GM23248 (cell line): ENCODE measurements at regions not wholly inside any gene's neighbourhood (a gene's known extent, or its start where the extent isn't known, plus 50 kb on each side); places are given as distances from the start of the nearest gene placed in this dataset.

ENCODE experiments used
- DNase-seq: peaks from one replicate; pipeline ENCODE4 v3.0.0-alpha.2; 2015
- H2AFZ ChIP-seq: fragments of 200-600 bp; sonication (generic); 2 replicates; pipeline ENCODE4 v1.6.1; 2016; ENCODE audit warnings: antibody characterized with exemption
- H3F3A ChIP-seq: fragments of 200-600 bp; sonication (generic); 2 replicates; pipeline ENCODE4 v1.6.1; 2016; ENCODE audit warnings: mild to moderate bottlenecking, antibody characterized with exemption, mixed run types; ENCODE audit not compliant: insufficient read depth
- H3K27ac ChIP-seq: fragments of 200-600 bp; sonication (generic); 2 replicates; pipeline ENCODE4 v1.5.1; 2016; ENCODE audit warnings: mild to moderate bottlenecking
- H3K27me3 ChIP-seq: fragments of 200-600 bp; sonication (generic); replicated peaks from 2 replicates; pipeline ENCODE4 v1.6.1; 2016; ENCODE audit warnings: mild to moderate bottlenecking; ENCODE audit not compliant: insufficient read depth
- H3K36me3 ChIP-seq: fragments of 200-600 bp; sonication (generic); 2 replicates; pipeline ENCODE4 v1.6.1; 2016; ENCODE audit warnings: low read depth, mild to moderate bottlenecking
- H3K4me1 ChIP-seq: fragments of 200-600 bp; sonication (generic); 2 replicates; pipeline ENCODE4 v1.6.1; 2016; ENCODE audit warnings: mild to moderate bottlenecking; ENCODE audit not compliant: insufficient read depth
- H3K4me2 ChIP-seq: fragments of 200-600 bp; sonication (generic); one replicate; pipeline ENCODE4 v1.6.1; 2016; ENCODE audit warnings: mild to moderate bottlenecking; ENCODE audit not compliant: unreplicated experiment
- H3K4me3 ChIP-seq: fragments of 200-600 bp; sonication (generic); 2 replicates; pipeline ENCODE4 v1.5.1; 2016; ENCODE audit warnings: mild to moderate bottlenecking
- H3K79me2 ChIP-seq: fragments of 200-600 bp; sonication (generic); 2 replicates; pipeline ENCODE4 v1.6.1; 2016; ENCODE audit warnings: mild to moderate bottlenecking; ENCODE audit not compliant: insufficient read depth
- H3K9ac ChIP-seq: fragments of 200-600 bp; sonication (generic); 2 replicates; pipeline ENCODE4 v1.6.1; 2016; ENCODE audit warnings: mild to moderate bottlenecking
- H3K9me2 ChIP-seq: fragments of 200-600 bp; sonication (generic); 2 replicates; pipeline ENCODE4 v1.6.1; 2016; ENCODE audit warnings: mixed run types, mild to moderate bottlenecking, moderate library complexity; ENCODE audit not compliant: insufficient read depth
- H3K9me3 ChIP-seq: fragments of 200-600 bp; sonication (generic); one replicate; pipeline ENCODE4 v1.6.1; 2017; ENCODE audit warnings: low read depth
- H4K20me1 ChIP-seq: fragments of 200-600 bp; sonication (generic); 2 replicates; pipeline ENCODE4 v1.6.0; 2016; ENCODE audit not compliant: insufficient read depth
- EZH2 ChIP-seq: fragments of 200-600 bp; sonication (generic); IDR thresholded peaks from 2 replicates; pipeline ENCODE4 v1.6.1; 2018; ENCODE audit warnings: antibody characterized with exemption, mild to moderate bottlenecking; ENCODE audit not compliant: insufficient read depth, poor library complexity, severe bottlenecking
- EZH2phosphoT487 ChIP-seq: fragments of 200-600 bp; sonication (generic); IDR thresholded peaks from 2 replicates; pipeline ENCODE4 v1.6.1; 2018; ENCODE audit warnings: antibody characterized with exemption, moderate library complexity, mild to moderate bottlenecking, low read depth; ENCODE audit not compliant: insufficient read depth
- WGBS, 2 experiments: methylation state at CpG; one replicate each; pipeline ENCODE4 v1.1.6; 2015 to 2017; ENCODE audit warnings: low lambda C conversion rate in 2 of 2, low coverage in 1 of 2; ENCODE audit errors: missing lambda C conversion rate in 2 of 2; 5-methylcytosine and 5-hydroxymethylcytosine counted together
- in situ Hi-C: fragments of 300-500 bp; cut with MboI; formaldehyde crosslinking; loops from 2 replicates; pipeline ENCODE4 v1.15.0; 2020

GRCh38 chr12:105705765-105706164 lies 375.3 kb downstream of the C12orf75 start:
- Histone ChIP-seq H3K9ac (no peak overlapping the region), H3K9me2 (no peaks in the 10 kb centered on the region), H3K9me3 (no peaks in the 10 kb centered on the region), H3K79me2 (no peaks in the 10 kb centered on the region), H3K27me3 (no peaks in the 10 kb centered on the region), H3K36me3 (no peaks in the 10 kb centered on the region), H2AFZ (no peak overlapping the region), H3K4me3 (no peak overlapping the region), H3K4me1 (0 out of 2 replicates have a peak, but pooled peaks cover 16% of the 10 kb centered on the region), H3K4me2 (no peak overlapping the region), H3F3A (peaks cover 9% of the 10 kb centered on the region; the same call in 1 of the 2 replicates), H3K27ac (no peak overlapping the region), H4K20me1 (no peaks in the 10 kb centered on the region)
- WGBS, 2 experiments: 39 to 42% methylated on average over 7 of the region's 7 CpGs
- peak; percentile 61 for DNase-seq
- in situ Hi-C loops: loop anchor here (5.0 kb wide), 1 partner anchor 432 kb away; the partner anchor contains the start of gene NUAK1
- TF ChIP-seq EZH2 (no peak), EZH2phosphoT487 (no peak)

- no peaks in the 10 kb centered on the region for H3K9me3 ChIP-seq
- WGBS, 2 experiments: 85% methylated on average over 8 of the region's 8 CpGs
- in situ Hi-C loops: loop anchor here (5.0 kb wide), 1 partner anchor 431 kb away; the partner anchor contains the start of gene NUAK1
These were observed 376.0 kb downstream of the C12orf75 start for GRCh38 chr12:105706321-105706972.

GRCh38 chr12:105706973-105707334 lies 376.5 kb downstream of the C12orf75 start:
- Histone ChIP-seq H3K79me2 (no peaks in the 10 kb centered on the region), H2AFZ (no peak overlapping the region), H3K27me3 (no peaks in the 10 kb centered on the region), H3K27ac (no peak overlapping the region), H3K9me3 (no peaks in the 10 kb centered on the region), H3F3A (peaks cover 9% of the 10 kb centered on the region; the same call in 1 of the 2 replicates), H3K9me2 (no peaks in the 10 kb centered on the region), H3K36me3 (no peaks in the 10 kb centered on the region), H3K9ac (no peak overlapping the region), H3K4me1 (0 out of 2 replicates have a peak, but pooled peaks cover 16% of the 10 kb centered on the region), H3K4me2 (no peak overlapping the region), H4K20me1 (no peaks in the 10 kb centered on the region), H3K4me3 (no peak overlapping the region)
- in situ Hi-C loops: loop anchor here (5.0 kb wide), 1 partner anchor 430 kb away; the partner anchor contains the start of gene NUAK1
- TF ChIP-seq EZH2phosphoT487: no peak
- no peak for TF ChIP-seq EZH2
- peak; percentile 4 for DNase-seq
- 70 to 74% methylated on average over 3 of the region's 3 CpGs for WGBS, 2 experiments

More at GRCh38 chr12:105706321-105706972, 376.0 kb downstream of the C12orf75 start:
- no peaks in the 10 kb centered on the region for H3K36me3 ChIP-seq
- no peak overlapping the region for H3K4me2 ChIP-seq
- H2AFZ ChIP-seq: no peak overlapping the region
- H4K20me1 ChIP-seq: no peaks in the 10 kb centered on the region
- no peak overlapping the region for H3K4me3 ChIP-seq
- peak; percentile 63 for DNase-seq
- no peaks in the 10 kb centered on the region for H3K9me2 ChIP-seq
- no peak for TF ChIP-seq EZH2
- TF ChIP-seq EZH2phosphoT487: no peak
- no peak overlapping the region for H3K27ac ChIP-seq
- no peaks in the 10 kb centered on the region for H3K79me2 ChIP-seq
- no peak overlapping the region for H3K9ac ChIP-seq
- no peaks in the 10 kb centered on the region for H3K27me3 ChIP-seq
- H3K4me1 ChIP-seq: 0 out of 2 replicates have a peak, but pooled peaks cover 16% of the 10 kb centered on the region
- peaks cover 9% of the 10 kb centered on the region; the same call in 1 of the 2 replicates for H3F3A ChIP-seq

- Histone ChIP-seq H3K27ac (no peak overlapping the region), H3K9ac (no peak overlapping the region), H3K4me1 (no peaks in the 10 kb centered on the region), H4K20me1 (no peaks in the 10 kb centered on the region), H3K79me2 (no peaks in the 10 kb centered on the region), H3K9me2 (no peaks in the 10 kb centered on the region), H3K4me3 (no peak overlapping the region), H3K27me3 (no peaks in the 10 kb centered on the region), H3K36me3 (no peaks in the 10 kb centered on the region), H2AFZ (no peak overlapping the region), H3K9me3 (no peaks in the 10 kb centered on the region), H3F3A (no peaks in the 10 kb centered on the region), H3K4me2 (no peak overlapping the region)
- WGBS, 2 experiments: 68 to 75% methylated on average over 4 of the region's 4 CpGs
- no peak for DNase-seq
- TF ChIP-seq EZH2 (no peak), EZH2phosphoT487 (no peak)
- in situ Hi-C loops: no loop called here
These were observed 383.3 kb downstream of the C12orf75 start for GRCh38 chr12:105713606-105714305.
